CD4-positive, alpha-beta T cell (primary cell): ENCODE measurements at regions not wholly inside any gene's neighbourhood (a gene's known extent, or its start where the extent isn't known, plus 50 kb on each side); places are given as distances from the start of the nearest gene placed in this dataset.

Source experiments
- ATAC-seq: fragments of 200-7000 bp; cut with Tn5 transposase; one replicate; pipeline ENCODE4 v1.10.0; 2022; ENCODE audit warnings: mild to moderate bottlenecking; ENCODE audit not compliant: poor library complexity
- CTCF ChIA-PET: fragments of 350-600 bp; sonication (Branson Sonifier 250); formaldehyde crosslinking; loops from one replicate; lab custom pipeline; 2021; ENCODE audit warnings: antibody characterized with exemption, inconsistent platforms; lab: Charles Lee
- POLR2A ChIA-PET: fragments of 350-600 bp; sonication (Branson Sonifier 250); formaldehyde crosslinking; loops from one replicate; lab custom pipeline; 2021; ENCODE audit warnings: antibody characterized with exemption, inconsistent platforms; lab: Charles Lee
- DNase-seq, 14 experiments: peaks; one replicate each; pipeline ENCODE4 v3.0.0-alpha.2; 2013 to 2020; ENCODE audit warnings: mixed read lengths in 2 of 14
- H3K27ac ChIP-seq, 2 donors: one replicate each; pipeline versions ENCODE4 v1.5.1 to v1.7.0; 2013; ENCODE audit warnings: low read length in 2 of 2, low read depth in 1 of 2, mild to moderate bottlenecking in 1 of 2
- H3K27me3 ChIP-seq, 2 experiments: 1 replicate in 1 of 2; 2 replicates in 1 of 2; pipeline versions ENCODE4 v1.6.1 to v1.7.0; 2013; ENCODE audit warnings: low read length in 2 of 2, control low read depth in 1 of 2, mild to moderate bottlenecking in 1 of 2, moderate library complexity in 1 of 2; ENCODE audit not compliant: insufficient read depth in 2 of 2, control insufficient read depth in 1 of 2
- H3K36me3 ChIP-seq: one replicate; pipeline ENCODE4 v1.6.1; 2013; ENCODE audit warnings: low read length, control low read depth; ENCODE audit not compliant: insufficient read depth
- H3K4me1 ChIP-seq: one replicate; pipeline ENCODE4 v1.6.1; 2013; ENCODE audit warnings: low read length, control low read depth; ENCODE audit not compliant: insufficient read depth
- H3K4me3 ChIP-seq: one replicate; pipeline ENCODE4 v1.5.1; 2013; ENCODE audit warnings: mild to moderate bottlenecking, low read length, moderate library complexity
- H3K9me3 ChIP-seq, 2 experiments: 1 replicate in 1 of 2; 2 replicates in 1 of 2; pipeline versions ENCODE4 v1.6.1 to v1.7.0; 2013; ENCODE audit warnings: low read length in 2 of 2, mild to moderate bottlenecking in 2 of 2, control low read depth in 1 of 2, moderate library complexity in 1 of 2; ENCODE audit not compliant: control insufficient read depth in 1 of 2, insufficient read depth in 1 of 2
- H3K27ac Mint-ChIP-seq: one replicate; pipeline ENCODE4 v1.8.0; 2020; ENCODE audit warnings: mixed read lengths
- H3K27me3 Mint-ChIP-seq: one replicate; pipeline ENCODE4 v1.8.0; 2021; ENCODE audit warnings: mixed read lengths
- H3K36me3 Mint-ChIP-seq: one replicate; pipeline ENCODE4 v1.8.0; 2021; ENCODE audit warnings: low read depth, mixed read lengths
- H3K4me1 Mint-ChIP-seq: one replicate; pipeline ENCODE4 v1.8.0; 2021; ENCODE audit warnings: low read depth, mixed read lengths
- H3K4me3 Mint-ChIP-seq: one replicate; pipeline ENCODE4 v1.8.0; 2020; ENCODE audit warnings: mild to moderate bottlenecking, mixed read lengths
- H3K9me3 Mint-ChIP-seq: one replicate; pipeline ENCODE4 v1.8.0; 2020; ENCODE audit warnings: mixed read lengths
- intact Hi-C, 2 experiments: fragments of 100-400 bp; cut with DNase I in 1 of 2; cut with micrococcal nuclease in 1 of 2; formaldehyde crosslinking; loops; one replicate each; pipeline versions ENCODE4 v1.15.1 to v1.9.0; 2023 to 2025; cut with DNase I, micrococcal nuclease
- TF ChIP-seq, protein P1 (sequence below): fragments of 200-600 bp; IDR thresholded peaks from one replicate; pipeline ENCODE4 v1.8.0; 2022; ENCODE audit warnings: antibody characterized with exemption, mild to moderate bottlenecking

DNA sequence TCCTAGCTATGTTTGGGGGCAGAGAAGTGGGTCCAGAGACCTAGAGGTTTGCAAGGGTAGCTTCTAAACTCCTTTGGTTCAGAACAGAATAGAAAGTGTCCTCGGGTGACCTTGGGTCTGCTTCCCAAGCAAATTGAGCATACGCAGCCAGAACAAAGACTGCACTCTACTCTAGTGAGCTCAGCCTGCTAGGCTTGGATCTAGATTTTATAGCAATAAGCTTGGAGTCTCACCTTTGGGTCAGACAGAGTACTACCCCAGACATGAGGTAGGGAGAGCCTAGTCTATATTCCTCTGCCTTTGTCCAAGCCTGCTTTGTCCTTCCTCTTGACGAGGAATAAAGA, 52.6 kb upstream of the ELF5 start:
- POLR2A ChIA-PET = interaction anchor here (0.6 kb wide), 1 partner anchor 29 kb away, joined by 3 read pairs; no protein-coding TSS in a partner anchor
- H3K4me3 ChIP-seq = no peak overlapping the region
- no peaks in the 10 kb centered on the region for H3K9me3 Mint-ChIP-seq

DNA sequence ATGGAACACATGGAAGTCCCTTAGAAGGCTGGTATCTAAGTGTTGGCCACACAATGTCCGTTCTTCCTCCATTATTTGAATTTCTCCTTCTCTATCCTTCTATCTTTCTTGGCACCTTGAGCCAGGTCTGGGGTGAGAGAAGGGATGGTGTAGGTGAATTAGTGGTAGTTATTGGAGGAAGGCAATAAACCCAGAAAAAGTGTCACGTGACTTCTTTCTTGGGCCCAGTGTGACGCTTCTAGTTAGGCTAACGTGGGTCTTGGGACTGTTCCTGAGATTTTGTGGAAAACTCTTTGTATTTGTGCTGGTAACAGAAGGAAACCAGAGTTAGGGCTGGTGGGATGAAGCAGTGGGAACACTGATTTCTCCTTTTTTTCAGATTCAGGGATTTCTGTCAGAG, 53.1 kb upstream of the ELF5 start:
- no peaks in the 10 kb centered on the region for H3K36me3 ChIP-seq
- intact Hi-C loops = no loop called here
- Mint-ChIP-seq H3K27me3 (peaks cover 66% of the 10 kb centered on the region), H3K9me3 (no peaks in the 10 kb centered on the region), H3K27ac (no peak overlapping the region), H3K4me1 (no peaks in the 10 kb centered on the region), H3K4me3 (no peak overlapping the region), H3K36me3 (no peaks in the 10 kb centered on the region)
- ATAC-seq (no peak), DNase-seq (no peak)
- CTCF ChIA-PET = no interaction called here
- no peaks in the 10 kb centered on the region for H3K4me1 ChIP-seq
- H3K4me3 ChIP-seq = no peak overlapping the region
- H3K9me3 ChIP-seq = no peaks in the 10 kb centered on the region
- POLR2A ChIA-PET = no interaction called here
- TF ChIP-seq, protein P1, sequence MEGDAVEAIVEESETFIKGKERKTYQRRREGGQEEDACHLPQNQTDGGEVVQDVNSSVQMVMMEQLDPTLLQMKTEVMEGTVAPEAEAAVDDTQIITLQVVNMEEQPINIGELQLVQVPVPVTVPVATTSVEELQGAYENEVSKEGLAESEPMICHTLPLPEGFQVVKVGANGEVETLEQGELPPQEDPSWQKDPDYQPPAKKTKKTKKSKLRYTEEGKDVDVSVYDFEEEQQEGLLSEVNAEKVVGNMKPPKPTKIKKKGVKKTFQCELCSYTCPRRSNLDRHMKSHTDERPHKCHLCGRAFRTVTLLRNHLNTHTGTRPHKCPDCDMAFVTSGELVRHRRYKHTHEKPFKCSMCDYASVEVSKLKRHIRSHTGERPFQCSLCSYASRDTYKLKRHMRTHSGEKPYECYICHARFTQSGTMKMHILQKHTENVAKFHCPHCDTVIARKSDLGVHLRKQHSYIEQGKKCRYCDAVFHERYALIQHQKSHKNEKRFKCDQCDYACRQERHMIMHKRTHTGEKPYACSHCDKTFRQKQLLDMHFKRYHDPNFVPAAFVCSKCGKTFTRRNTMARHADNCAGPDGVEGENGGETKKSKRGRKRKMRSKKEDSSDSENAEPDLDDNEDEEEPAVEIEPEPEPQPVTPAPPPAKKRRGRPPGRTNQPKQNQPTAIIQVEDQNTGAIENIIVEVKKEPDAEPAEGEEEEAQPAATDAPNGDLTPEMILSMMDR = no peak
- peaks cover 8 to 12% of the 10 kb centered on the region in 2 experiments for H3K27me3 ChIP-seq
- H3K27ac ChIP-seq = no peak overlapping the region

More for the DNA sequence above, 52.6 kb upstream of the ELF5 start:
- intact Hi-C loops = no loop called here
- TF ChIP-seq, protein P1 = no peak
- H3K9me3 ChIP-seq = no peaks in the 10 kb centered on the region
- Mint-ChIP-seq H3K36me3 (no peaks in the 10 kb centered on the region), H3K27me3 (peaks cover 66% of the 10 kb centered on the region), H3K27ac (no peak overlapping the region), H3K4me1 (no peaks in the 10 kb centered on the region), H3K4me3 (no peak overlapping the region)
- ATAC-seq = no peak
- DNase-seq = no peak
- H3K27me3 ChIP-seq = peaks cover 8 to 13% of the 10 kb centered on the region in 2 experiments
- CTCF ChIA-PET = no interaction called here
- no peak overlapping the region for H3K27ac ChIP-seq
- H3K36me3 ChIP-seq = no peaks in the 10 kb centered on the region
- no peaks in the 10 kb centered on the region for H3K4me1 ChIP-seq

DNA sequence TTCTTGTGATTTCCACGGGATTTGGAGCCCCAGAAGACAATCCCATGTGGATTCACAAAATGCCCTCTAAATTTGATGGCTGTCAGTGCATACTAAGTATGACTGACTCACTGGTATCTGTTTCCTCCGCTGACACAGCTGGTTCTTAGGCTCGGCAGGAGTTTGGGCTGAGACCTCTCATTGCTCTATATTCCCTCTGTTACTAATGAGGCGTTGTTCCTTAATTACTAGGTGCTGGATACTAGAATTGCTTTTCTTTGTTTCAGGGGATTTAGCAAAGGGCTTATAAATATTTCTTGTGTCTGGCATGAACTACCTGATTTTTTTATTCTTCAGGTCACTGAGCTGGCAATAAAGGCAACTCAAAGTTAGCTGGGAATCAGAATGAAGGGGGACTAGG, 53.2 kb upstream of the EHF start:
- Histone ChIP-seq H3K27ac (no peak overlapping the region), H3K9me3 (no peaks in the 10 kb centered on the region), H3K4me1 (no peaks in the 10 kb centered on the region), H3K27me3 (peaks cover 8 to 11% of the 10 kb centered on the region in 2 experiments), H3K36me3 (no peaks in the 10 kb centered on the region), H3K4me3 (no peak overlapping the region)
- Mint-ChIP-seq H3K4me3 (no peak overlapping the region), H3K36me3 (no peaks in the 10 kb centered on the region), H3K27me3 (peaks cover 68% of the 10 kb centered on the region), H3K27ac (no peak overlapping the region), H3K9me3 (no peaks in the 10 kb centered on the region), H3K4me1 (no peaks in the 10 kb centered on the region)
- POLR2A ChIA-PET = no interaction called here
- CTCF ChIA-PET = no interaction called here
- TF ChIP-seq, protein P1 = no peak
- intact Hi-C loops = no loop called here
- DNase-seq (no peak), ATAC-seq (no peak)
